Activated B cell treated with CpG ODN at 0.5 μM for 24 hours (primary cell): ENCODE measurements at regions not wholly inside any gene's neighbourhood (a gene's known extent, or its start where the extent isn't known, plus 50 kb on each side); places are given as distances from the start of the nearest gene placed in this dataset.

Experiments used
- ATAC-seq: fragments of 200-7000 bp; cut with Tn5 transposase; one replicate; pipeline ENCODE4 v1.10.0; 2021; ENCODE audit warnings: low read depth, mild to moderate bottlenecking, moderate library complexity
- CTCF ChIA-PET: fragments of 350-600 bp; sonication (Branson Sonifier 250); formaldehyde crosslinking; loops from one replicate; lab custom pipeline; 2021; ENCODE audit warnings: antibody characterized with exemption; lab: Charles Lee
- POLR2A ChIA-PET: fragments of 350-600 bp; sonication (Branson Sonifier 250); formaldehyde crosslinking; loops from one replicate; lab custom pipeline; 2021; ENCODE audit warnings: antibody characterized with exemption; lab: Charles Lee
- DNase-seq: peaks from one replicate; pipeline ENCODE4 v3.0.0; 2022
- H3K27ac Mint-ChIP-seq: one replicate; pipeline ENCODE4 v1.8.0; 2020; ENCODE audit warnings: mixed read lengths
- H3K27me3 Mint-ChIP-seq: one replicate; pipeline ENCODE4 v1.8.0; 2021; ENCODE audit warnings: mixed read lengths
- H3K36me3 Mint-ChIP-seq: one replicate; pipeline ENCODE4 v1.8.0; 2021; ENCODE audit warnings: low read depth, mixed read lengths
- H3K4me1 Mint-ChIP-seq: one replicate; pipeline ENCODE4 v1.8.0; 2021; ENCODE audit warnings: mixed read lengths
- H3K4me3 Mint-ChIP-seq: one replicate; pipeline ENCODE4 v1.8.0; 2020; ENCODE audit warnings: mild to moderate bottlenecking, mixed read lengths
- H3K9me3 Mint-ChIP-seq: one replicate; pipeline ENCODE4 v1.8.0; 2020; ENCODE audit warnings: mixed read lengths
- intact Hi-C: fragments of 100-400 bp; cut with micrococcal nuclease; formaldehyde crosslinking; loops from one replicate; pipeline ENCODE4 v1.15.1; 2024
- TF ChIP-seq, protein P1 (sequence below): fragments of 200-600 bp; IDR thresholded peaks from one replicate; pipeline ENCODE4 v1.8.0; 2022; ENCODE audit warnings: antibody characterized with exemption, mild to moderate bottlenecking

GRCh38 chr5:143739746-143740145 is 72.2 kb upstream of the HMHB1 start:
- no peak overlapping the region for H3K27ac Mint-ChIP-seq

DNA sequence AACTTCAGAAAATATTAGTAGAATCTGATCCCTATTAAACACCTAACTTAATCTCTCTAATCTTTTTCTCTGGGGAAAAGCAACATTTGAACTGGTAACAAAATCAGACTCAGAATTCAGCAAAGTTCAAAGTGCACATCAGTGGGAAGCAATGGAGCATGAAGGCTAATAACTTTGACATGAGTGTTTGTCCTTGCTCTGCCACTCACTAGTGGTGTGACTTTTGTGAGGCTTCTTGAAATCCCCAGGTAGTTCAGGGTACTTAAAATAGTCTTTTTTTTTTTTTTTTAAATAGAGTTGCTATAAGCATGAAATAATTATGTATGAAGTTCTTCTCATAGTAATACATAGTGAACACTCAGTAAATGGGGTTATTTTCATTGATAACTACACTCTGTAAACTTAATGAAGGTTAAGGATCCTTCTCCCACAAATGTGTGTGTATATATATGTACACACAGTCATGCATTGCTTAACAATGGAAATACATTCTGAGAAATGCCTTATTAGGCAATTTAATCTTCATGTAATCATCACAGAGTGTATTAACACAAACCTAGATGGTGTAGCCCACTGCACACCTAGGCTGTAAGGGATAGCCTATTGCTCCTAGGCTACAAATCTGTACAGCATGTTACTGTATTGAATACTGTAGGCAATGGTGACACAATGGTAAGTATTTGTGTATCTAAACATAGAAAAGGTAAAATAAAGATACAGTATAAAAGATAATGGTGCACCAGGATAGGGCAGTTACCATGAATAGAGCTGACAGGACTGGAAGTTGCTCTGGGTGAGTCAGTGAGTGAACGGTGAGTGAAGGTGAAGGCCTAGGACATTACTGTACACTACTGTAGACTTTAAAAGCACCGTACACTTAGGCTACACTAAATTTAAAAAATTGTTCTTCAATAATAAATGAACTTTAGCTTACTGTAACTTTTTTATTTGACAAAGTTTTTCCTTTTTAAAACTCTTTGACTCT is 73.3 kb upstream of the HMHB1 start:
- Mint-ChIP-seq H3K27ac (no peak overlapping the region), H3K27me3 (no peaks in the 10 kb centered on the region), H3K9me3 (no peaks in the 10 kb centered on the region), H3K4me3 (no peak overlapping the region), H3K36me3 (no peaks in the 10 kb centered on the region), H3K4me1 (peaks cover 6% of the 10 kb centered on the region)
- TF ChIP-seq, protein P1, sequence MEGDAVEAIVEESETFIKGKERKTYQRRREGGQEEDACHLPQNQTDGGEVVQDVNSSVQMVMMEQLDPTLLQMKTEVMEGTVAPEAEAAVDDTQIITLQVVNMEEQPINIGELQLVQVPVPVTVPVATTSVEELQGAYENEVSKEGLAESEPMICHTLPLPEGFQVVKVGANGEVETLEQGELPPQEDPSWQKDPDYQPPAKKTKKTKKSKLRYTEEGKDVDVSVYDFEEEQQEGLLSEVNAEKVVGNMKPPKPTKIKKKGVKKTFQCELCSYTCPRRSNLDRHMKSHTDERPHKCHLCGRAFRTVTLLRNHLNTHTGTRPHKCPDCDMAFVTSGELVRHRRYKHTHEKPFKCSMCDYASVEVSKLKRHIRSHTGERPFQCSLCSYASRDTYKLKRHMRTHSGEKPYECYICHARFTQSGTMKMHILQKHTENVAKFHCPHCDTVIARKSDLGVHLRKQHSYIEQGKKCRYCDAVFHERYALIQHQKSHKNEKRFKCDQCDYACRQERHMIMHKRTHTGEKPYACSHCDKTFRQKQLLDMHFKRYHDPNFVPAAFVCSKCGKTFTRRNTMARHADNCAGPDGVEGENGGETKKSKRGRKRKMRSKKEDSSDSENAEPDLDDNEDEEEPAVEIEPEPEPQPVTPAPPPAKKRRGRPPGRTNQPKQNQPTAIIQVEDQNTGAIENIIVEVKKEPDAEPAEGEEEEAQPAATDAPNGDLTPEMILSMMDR, result no peak
- no peak for ATAC-seq
- no peak for DNase-seq
- intact Hi-C loops, result no loop called here
- ChIA-PET CTCF (no interaction called here), POLR2A (no interaction called here)

More at GRCh38 chr5:143739746-143740145, 72.2 kb upstream of the HMHB1 start:
- no peak for ATAC-seq
- no peak overlapping the region for H3K4me3 Mint-ChIP-seq
- no peaks in the 10 kb centered on the region for H3K9me3 Mint-ChIP-seq
- ChIA-PET POLR2A (no interaction called here), CTCF (no interaction called here)
- no peaks in the 10 kb centered on the region for H3K27me3 Mint-ChIP-seq
- no peak for DNase-seq
- no peaks in the 10 kb centered on the region for H3K36me3 Mint-ChIP-seq
- H3K4me1 Mint-ChIP-seq, result peaks cover 6% of the 10 kb centered on the region
- intact Hi-C loops, result no loop called here
- TF ChIP-seq, protein P1, result no peak

GRCh38 chr5:143737062-143737461 is 74.9 kb upstream of the HMHB1 start:
- H3K27ac Mint-ChIP-seq, result no peak overlapping the region
- no peaks in the 10 kb centered on the region for H3K36me3 Mint-ChIP-seq
- POLR2A ChIA-PET, result no interaction called here
- TF ChIP-seq, protein P1, result no peak
- no peak for DNase-seq
- no peaks in the 10 kb centered on the region for H3K27me3 Mint-ChIP-seq
- intact Hi-C loops, result no loop called here
- H3K9me3 Mint-ChIP-seq, result no peaks in the 10 kb centered on the region
- ATAC-seq, result no peak
- CTCF ChIA-PET, result no interaction called here
- no peak overlapping the region for H3K4me3 Mint-ChIP-seq
- H3K4me1 Mint-ChIP-seq, result peaks cover 6% of the 10 kb centered on the region

- Mint-ChIP-seq H3K9me3 (no peaks in the 10 kb centered on the region), H3K4me1 (no peaks in the 10 kb centered on the region), H3K27me3 (no peaks in the 10 kb centered on the region), H3K36me3 (no peaks in the 10 kb centered on the region), H3K4me3 (no peak overlapping the region), H3K27ac (no peak overlapping the region)
- TF ChIP-seq, protein P1, result no peak
- ATAC-seq (no peak), DNase-seq (no peak)
- ChIA-PET POLR2A (no interaction called here), CTCF (no interaction called here)
- intact Hi-C loops, result no loop called here
Observed at GRCh38 chr5:143734456-143734780, 77.5 kb upstream of the HMHB1 start.

GRCh38 chr5:143733665-143734455 is 78.1 kb upstream of the HMHB1 start:
- Mint-ChIP-seq H3K4me1 (no peaks in the 10 kb centered on the region), H3K36me3 (no peaks in the 10 kb centered on the region), H3K27ac (no peak overlapping the region), H3K9me3 (no peaks in the 10 kb centered on the region), H3K4me3 (no peak overlapping the region), H3K27me3 (no peaks in the 10 kb centered on the region)
- DNase-seq (no peak), ATAC-seq (no peak)
- TF ChIP-seq, protein P1, result no peak
- ChIA-PET POLR2A (no interaction called here), CTCF (no interaction called here)
- intact Hi-C loops, result no loop called here
